Gastrocnemius medialis (tissue), 4 donors: ENCODE measurements at regions not wholly inside any gene's neighbourhood (a gene's known extent, or its start where the extent isn't known, plus 50 kb on each side); places are given as distances from the start of the nearest gene placed in this dataset.

Experiments
- CTCF ChIP-seq, 5 experiments: fragments of 450-650 bp in 3 of 5; fragments of 200-600 bp in 2 of 5; sonication (generic) in 2 of 5; IDR thresholded peaks in 4 of 5; conservative IDR thresholded peaks in 1 of 5; 1 replicate in 4 of 5; 2 replicates in 1 of 5; pipeline ENCODE4 v1.5.1; 2016 to 2019; ENCODE audit warnings: antibody characterized with exemption in 5 of 5, mild to moderate bottlenecking in 3 of 5, moderate library complexity in 3 of 5
- POLR2A ChIP-seq, 2 donors: fragments of 450-650 bp; IDR thresholded peaks; one replicate each; pipeline ENCODE4 v1.6.1; 2017; ENCODE audit warnings: antibody characterized with exemption in 2 of 2, mild to moderate bottlenecking in 2 of 2, moderate library complexity in 2 of 2

GRCh38 chr14:66360366-66360926 is 125.7 kb upstream of the CCDC196 start:
- TF ChIP-seq CTCF (IDR thresholded peaks at IDR 0.05 in 4 of 5, conservative IDR thresholded peaks at IDR 0.05 in 1 of 5): no peak
- TF ChIP-seq POLR2A (IDR thresholded peaks at IDR 0.05): no peak
